HEK293 (cell line): ENCODE measurements at regions not wholly inside any gene's neighbourhood (a gene's known extent, or its start where the extent isn't known, plus 50 kb on each side); places are given as distances from the start of the nearest gene placed in this dataset.
A peak's percentile ranks its signal among the peaks of the same experiment; 100 is the strongest.

Experiments
- BCL6B ChIP-seq: fragments of 450-650 bp; formaldehyde crosslinking; IDR thresholded peaks from 2 replicates; pipeline ENCODE4 v1.5.1; 2017; ENCODE audit warnings: missing biosample characterization, missing genetic modification characterization
- ELK4 ChIP-seq: IDR thresholded peaks from 2 replicates; pipeline ENCODE4 v1.6.1; 2011; ENCODE audit warnings: mild to moderate bottlenecking, low read depth, low read length, borderline replicate concordance
- GLI2 ChIP-seq: fragments of 450-650 bp; formaldehyde crosslinking; IDR thresholded peaks from 2 replicates; pipeline ENCODE4; 2017; ENCODE audit warnings: missing biosample characterization, missing genetic modification characterization, low read depth, borderline replicate concordance
- IKZF3 ChIP-seq: fragments of 450-650 bp; IDR thresholded peaks from 2 replicates; pipeline ENCODE4 v1.5.0; 2018; ENCODE audit warnings: missing biosample characterization, mild to moderate bottlenecking, missing genetic modification characterization, moderate library complexity
- KLF8 ChIP-seq: fragments of 450-650 bp; formaldehyde crosslinking; IDR thresholded peaks from 2 replicates; pipeline ENCODE4 v1.5.1; 2016; ENCODE audit warnings: missing biosample characterization, missing genetic modification characterization
- PRDM6 ChIP-seq: fragments of 450-650 bp; formaldehyde crosslinking; IDR thresholded peaks from 2 replicates; pipeline ENCODE4 v1.5.1; 2017; ENCODE audit warnings: missing biosample characterization, missing genetic modification characterization
- REPIN1 ChIP-seq: fragments of 450-650 bp; formaldehyde crosslinking; IDR thresholded peaks from 2 replicates; pipeline ENCODE4 v1.5.1; 2017; ENCODE audit warnings: missing biosample characterization, missing genetic modification characterization, low read depth
- SP2 ChIP-seq: fragments of 450-650 bp; formaldehyde crosslinking; IDR thresholded peaks from 2 replicates; pipeline ENCODE4 v1.5.1; 2016; ENCODE audit warnings: missing biosample characterization, missing genetic modification characterization
- SP7 ChIP-seq: fragments of 450-650 bp; formaldehyde crosslinking; IDR thresholded peaks from 2 replicates; pipeline ENCODE4 v1.5.1; 2016; ENCODE audit warnings: missing biosample characterization, missing genetic modification characterization
- TRIM28 ChIP-seq: IDR thresholded peaks from 2 replicates; pipeline ENCODE4 v1.6.1; 2011; ENCODE audit warnings: low read length, control low read depth, borderline replicate concordance
- ZBTB17 ChIP-seq: fragments of 450-650 bp; formaldehyde crosslinking; IDR thresholded peaks from 2 replicates; pipeline ENCODE4 v1.5.1; 2016; ENCODE audit warnings: missing biosample characterization, missing genetic modification characterization
- ZBTB20 ChIP-seq: fragments of 450-650 bp; formaldehyde crosslinking; IDR thresholded peaks from 2 replicates; pipeline ENCODE4 v1.5.1; 2016; ENCODE audit warnings: missing biosample characterization, missing genetic modification characterization
- ZBTB44 ChIP-seq: fragments of 450-650 bp; IDR thresholded peaks from 2 replicates; pipeline ENCODE4 v1.5.1; 2018; ENCODE audit warnings: missing biosample characterization, mild to moderate bottlenecking, missing genetic modification characterization
- ZBTB8A ChIP-seq: fragments of 450-650 bp; formaldehyde crosslinking; IDR thresholded peaks from 2 replicates; pipeline ENCODE4 v1.5.1; 2016; ENCODE audit warnings: missing biosample characterization, missing genetic modification characterization
- ZFP69B ChIP-seq: fragments of 450-650 bp; formaldehyde crosslinking; IDR thresholded peaks from 2 replicates; pipeline ENCODE4 v1.5.1; 2016; ENCODE audit warnings: missing biosample characterization, missing genetic modification characterization
- ZIC2 ChIP-seq: fragments of 450-650 bp; formaldehyde crosslinking; IDR thresholded peaks from 2 replicates; pipeline ENCODE4 v1.5.1; 2016; ENCODE audit warnings: missing biosample characterization, missing genetic modification characterization
- ZNF114 ChIP-seq: fragments of 450-650 bp; formaldehyde crosslinking; IDR thresholded peaks from 2 replicates; pipeline ENCODE4 v1.5.0; 2017; ENCODE audit warnings: missing biosample characterization, missing genetic modification characterization
- ZNF146 ChIP-seq: fragments of 450-650 bp; formaldehyde crosslinking; IDR thresholded peaks from 2 replicates; pipeline ENCODE4 v1.5.1; 2016; ENCODE audit warnings: missing biosample characterization, missing genetic modification characterization
- ZNF2 ChIP-seq: fragments of 450-650 bp; formaldehyde crosslinking; IDR thresholded peaks from 2 replicates; pipeline ENCODE4 v1.5.1; 2016; ENCODE audit warnings: missing biosample characterization, missing genetic modification characterization
- ZNF221 ChIP-seq: fragments of 450-650 bp; formaldehyde crosslinking; IDR thresholded peaks from 2 replicates; pipeline ENCODE4 v1.5.1; 2017; ENCODE audit warnings: missing biosample characterization, missing genetic modification characterization, borderline replicate concordance
- ZNF366 ChIP-seq: fragments of 450-650 bp; formaldehyde crosslinking; conservative IDR thresholded peaks from 2 replicates; pipeline ENCODE4 v1.5.1; 2016; ENCODE audit warnings: missing biosample characterization, missing genetic modification characterization
- ZNF37A ChIP-seq: fragments of 450-650 bp; IDR thresholded peaks from 2 replicates; pipeline ENCODE4 v1.5.1; 2018; ENCODE audit warnings: missing biosample characterization, missing genetic modification characterization
- ZNF398 ChIP-seq: fragments of 450-650 bp; formaldehyde crosslinking; IDR thresholded peaks from 2 replicates; pipeline ENCODE4 v1.5.1; 2017; ENCODE audit warnings: missing biosample characterization, missing genetic modification characterization
- ZNF488 ChIP-seq: fragments of 450-650 bp; formaldehyde crosslinking; IDR thresholded peaks from 2 replicates; pipeline ENCODE4 v1.5.1; 2016; ENCODE audit warnings: missing biosample characterization, missing genetic modification characterization
- ZNF501 ChIP-seq: fragments of 450-650 bp; formaldehyde crosslinking; IDR thresholded peaks from 2 replicates; pipeline ENCODE4 v1.5.1; 2016; ENCODE audit warnings: missing biosample characterization, missing genetic modification characterization
- ZNF600 ChIP-seq: fragments of 450-650 bp; formaldehyde crosslinking; IDR thresholded peaks from 2 replicates; pipeline ENCODE4 v1.5.1; 2016; ENCODE audit warnings: missing biosample characterization, missing genetic modification characterization
- ZNF610 ChIP-seq: fragments of 450-650 bp; formaldehyde crosslinking; IDR thresholded peaks from 2 replicates; pipeline ENCODE4 v1.5.1; 2016; ENCODE audit warnings: missing biosample characterization, missing genetic modification characterization, borderline replicate concordance
- ZNF639 ChIP-seq: fragments of 450-650 bp; formaldehyde crosslinking; IDR thresholded peaks from 2 replicates; pipeline ENCODE4 v1.5.1; 2016; ENCODE audit warnings: missing biosample characterization, missing genetic modification characterization
- ZNF660 ChIP-seq: fragments of 450-650 bp; IDR thresholded peaks from 2 replicates; pipeline ENCODE4 v1.5.1; 2018; ENCODE audit warnings: missing biosample characterization, mild to moderate bottlenecking, missing genetic modification characterization

GRCh38 chr5:174503461-174504265, 220.7 kb upstream of the MSX2 start (continued):
- TF ChIP-seq ZNF639 (tag by site-specific recombination) (peak; percentile 89), ZNF221 (tag by site-specific recombination) (no peak), ZFP69B (tag by site-specific recombination) (peak; percentile 69), KLF8 (tag by site-specific recombination) (peak; percentile 89), ZBTB44 (peak; percentile 87), ZNF114 (tag by site-specific recombination) (no peak), ZNF37A (tag by site-specific recombination) (no peak), BCL6B (tag by site-specific recombination) (no peak), ZNF2 (tag by site-specific recombination) (peak; percentile 82), TRIM28 (peak; percentile 76; the same call in 1 of the 2 replicates), ZNF366 (peak; percentile 96), SP2 (peak; percentile 32), ZNF501 (peak; percentile 73), ZNF488 (tag by site-specific recombination) (peak; percentile 84), GLI2 (tag by site-specific recombination) (peak; percentile 87), PRDM6 (peak; percentile 97), IKZF3 (tag by site-specific recombination) (peak; percentile 89), ZNF398 (tag by site-specific recombination) (peak; percentile 93), ZNF600 (peak; percentile 73), ZBTB20 (tag by site-specific recombination) (peak; percentile 38; the same call in 1 of the 2 replicates), SP7 (peak; percentile 100), ZNF660 (peak; percentile 43), ZBTB8A (peak; percentile 67), ELK4 (no peak), ZNF146 (tag by site-specific recombination) (peak; percentile 44; the same call in 1 of the 2 replicates), REPIN1 (no peak), ZIC2 (tag by site-specific recombination) (peak; percentile 87), ZBTB17 (tag by site-specific recombination) (peak; percentile 88), ZNF610 (tag by site-specific recombination) (peak; percentile 42; the same call in 1 of the 2 replicates)
